ENCODE measurements at regions not wholly inside any gene's neighbourhood (a gene's known extent, or its start where the extent isn't known, plus 50 kb on each side); places are given as distances from the start of the nearest gene placed in this dataset.
"Not testable (repeated sequence)": the region's sequence is repeated elsewhere in the genome, so short reads cannot be mapped to it uniquely, and the experiment has no call there.

GRCh38 chr21:39074508-39074907 is 108.7 kb downstream of the PSMG1 start:
- H3K4me3 Mint-ChIP-seq (ENCODE audit: low read depth), result no peak overlapping the region
- no peak for DNase-seq (ENCODE audit: low spot score, unreplicated experiment)
- no peaks in the 10 kb centered on the region for H3K27me3 Mint-ChIP-seq
- H3K36me3 Mint-ChIP-seq (ENCODE audit: insufficient read depth), result no peaks in the 10 kb centered on the region
- TF ChIP-seq CTCF (IDR thresholded peaks at IDR 0.05; ENCODE audit: unreplicated experiment), result no peak
- H3K27ac Mint-ChIP-seq, result no peak overlapping the region
- peaks cover 13% of the 10 kb centered on the region for H3K4me1 Mint-ChIP-seq (ENCODE audit: low read depth)
- H3K9me3 Mint-ChIP-seq (ENCODE audit: low read depth), result peaks cover 9% of the 10 kb centered on the region

GRCh38 chr21:39073717-39074116 is 109.5 kb downstream of the PSMG1 start:
- H3K27ac Mint-ChIP-seq, result no peak overlapping the region
- H3K4me1 Mint-ChIP-seq (ENCODE audit: low read depth), result peaks cover 13% of the 10 kb centered on the region
- no peak overlapping the region for H3K4me3 Mint-ChIP-seq (ENCODE audit: low read depth)
- DNase-seq (ENCODE audit: low spot score, unreplicated experiment), result no peak
- H3K36me3 Mint-ChIP-seq (ENCODE audit: insufficient read depth), result no peaks in the 10 kb centered on the region
- H3K9me3 Mint-ChIP-seq (ENCODE audit: low read depth), result peaks cover 13% of the 10 kb centered on the region
- no peak for TF ChIP-seq CTCF (IDR thresholded peaks at IDR 0.05; ENCODE audit: unreplicated experiment)
- H3K27me3 Mint-ChIP-seq, result no peaks in the 10 kb centered on the region

- Mint-ChIP-seq H3K27ac (no peak overlapping the region), H3K4me3 (ENCODE audit: low read depth) (no peak overlapping the region), H3K9me3 (ENCODE audit: low read depth) (peaks cover 15% of the 10 kb centered on the region), H3K4me1 (ENCODE audit: low read depth) (peaks cover 13% of the 10 kb centered on the region), H3K36me3 (ENCODE audit: insufficient read depth) (no peaks in the 10 kb centered on the region), H3K27me3 (no peaks in the 10 kb centered on the region)
- no peak for DNase-seq (ENCODE audit: low spot score, unreplicated experiment)
- no peak for TF ChIP-seq CTCF (IDR thresholded peaks at IDR 0.05; ENCODE audit: unreplicated experiment)
Observed at GRCh38 chr21:39073063-39073462, 110.2 kb downstream of the PSMG1 start.

GRCh38 chr21:39072468-39072867 is 110.8 kb downstream of the PSMG1 start:
- TF ChIP-seq CTCF (IDR thresholded peaks at IDR 0.05; ENCODE audit: unreplicated experiment), result no peak
- H3K27me3 Mint-ChIP-seq, result no peaks in the 10 kb centered on the region

GRCh38 chr21:39071623-39072214 is 111.5 kb downstream of the PSMG1 start:
- H3K4me1 Mint-ChIP-seq (ENCODE audit: low read depth), result peaks cover 13% of the 10 kb centered on the region
- H3K27ac Mint-ChIP-seq, result no peak overlapping the region
- no peak for DNase-seq (ENCODE audit: low spot score, unreplicated experiment)
- H3K36me3 Mint-ChIP-seq (ENCODE audit: insufficient read depth), result no peaks in the 10 kb centered on the region
- H3K4me3 Mint-ChIP-seq (ENCODE audit: low read depth), result no peak overlapping the region
- H3K9me3 Mint-ChIP-seq (ENCODE audit: low read depth), result peaks cover 15% of the 10 kb centered on the region
- H3K27me3 Mint-ChIP-seq, result no peaks in the 10 kb centered on the region
- TF ChIP-seq CTCF (IDR thresholded peaks at IDR 0.05; ENCODE audit: unreplicated experiment), result no peak

More at GRCh38 chr21:39072468-39072867, 110.8 kb downstream of the PSMG1 start:
- peaks cover 15% of the 10 kb centered on the region for H3K9me3 Mint-ChIP-seq (ENCODE audit: low read depth)
- no peak overlapping the region for H3K4me3 Mint-ChIP-seq (ENCODE audit: low read depth)
- H3K36me3 Mint-ChIP-seq (ENCODE audit: insufficient read depth), result no peaks in the 10 kb centered on the region
- DNase-seq (ENCODE audit: low spot score, unreplicated experiment), result no peak
- H3K4me1 Mint-ChIP-seq (ENCODE audit: low read depth), result peaks cover 13% of the 10 kb centered on the region
- no peak overlapping the region for H3K27ac Mint-ChIP-seq

GRCh38 chr21:39069856-39070255 is 113.4 kb downstream of the PSMG1 start:
- not testable (repeated sequence) for H3K36me3 Mint-ChIP-seq (ENCODE audit: insufficient read depth); DNase-seq (ENCODE audit: low spot score, unreplicated experiment); H3K4me3 Mint-ChIP-seq (ENCODE audit: low read depth); H3K27me3 Mint-ChIP-seq
- Mint-ChIP-seq H3K9me3 (ENCODE audit: low read depth) (peaks cover 16% of the 10 kb centered on the region), H3K4me1 (ENCODE audit: low read depth) (peaks cover 15% of the 10 kb centered on the region), H3K27ac (peak overlapping the region; percentile 42)

Measured in progenitor cell of endocrine pancreas (in vitro differentiated cells).